GM23338 (cell line): ENCODE measurements at regions not wholly inside any gene's neighbourhood (a gene's known extent, or its start where the extent isn't known, plus 50 kb on each side); places are given as distances from the start of the nearest gene placed in this dataset.

Source experiments
- ATAC-seq: fragments of 200-7000 bp; cut with Tn5 transposase; 3 replicates; pipeline ENCODE4 v1.9.1; 2020
- DNase-seq: peaks from one replicate; pipeline ENCODE4 v3.0.0-alpha.2; 2015; ENCODE audit warnings: low spot score
- H2AFZ ChIP-seq: fragments of 200-600 bp; sonication (generic); 2 replicates; pipeline ENCODE4 v1.8.0; 2016; ENCODE audit warnings: antibody characterized with exemption, mild to moderate bottlenecking, moderate library complexity
- H3F3A ChIP-seq: fragments of 200-600 bp; sonication (generic); replicated peaks from 2 replicates; pipeline ENCODE4 v1.8.0; 2017; ENCODE audit warnings: antibody characterized with exemption, mixed run types, low read depth
- H3K27ac ChIP-seq: fragments of 200-600 bp; sonication (generic); 2 replicates; pipeline ENCODE4 v1.6.1; 2016; ENCODE audit warnings: low read depth
- H3K27me3 ChIP-seq: fragments of 200-600 bp; sonication (generic); 2 replicates; pipeline ENCODE4 v1.8.0; 2016; ENCODE audit warnings: mild to moderate bottlenecking, mixed run types, moderate library complexity; ENCODE audit not compliant: insufficient read depth
- H3K36me3 ChIP-seq: fragments of 200-600 bp; sonication (generic); 2 replicates; pipeline ENCODE4 v1.8.0; 2016; ENCODE audit warnings: mild to moderate bottlenecking; ENCODE audit not compliant: insufficient read depth
- H3K4me1 ChIP-seq: fragments of 200-600 bp; sonication (generic); 2 replicates; pipeline ENCODE4 v1.8.0; 2016; ENCODE audit warnings: mild to moderate bottlenecking, moderate library complexity; ENCODE audit not compliant: insufficient read depth
- H3K4me2 ChIP-seq: fragments of 200-600 bp; sonication (generic); 2 replicates; pipeline ENCODE4 v1.7.1; 2017; ENCODE audit warnings: mixed run types
- H3K4me3 ChIP-seq: fragments of 200-600 bp; sonication (generic); 2 replicates; pipeline ENCODE4 v1.6.1; 2016; ENCODE audit warnings: mixed run types
- H3K79me2 ChIP-seq: fragments of 200-600 bp; sonication (generic); replicated peaks from 2 replicates; pipeline ENCODE4 v1.8.0; 2017; ENCODE audit warnings: mild to moderate bottlenecking; ENCODE audit not compliant: insufficient read depth
- H3K9me2 ChIP-seq: fragments of 200-600 bp; sonication (generic); 2 replicates; pipeline ENCODE4 v1.8.0; 2017; ENCODE audit not compliant: insufficient read depth
- H4K20me1 ChIP-seq: fragments of 200-600 bp; sonication (generic); replicated peaks from 2 replicates; pipeline ENCODE4 v1.8.0; 2017; ENCODE audit warnings: mild to moderate bottlenecking; ENCODE audit not compliant: insufficient read depth
- H3K27ac Mint-ChIP-seq: 2 replicates; pipeline ENCODE4 v1.8.0; 2020; ENCODE audit warnings: inconsistent platforms, mild to moderate bottlenecking, moderate library complexity, mixed read lengths
- H3K27me3 Mint-ChIP-seq: 3 replicates; pipeline ENCODE4 v1.8.0; 2022; ENCODE audit warnings: low read depth, mild to moderate bottlenecking, moderate library complexity, mixed read lengths, inconsistent platforms; ENCODE audit not compliant: insufficient read depth, poor library complexity
- H3K36me3 Mint-ChIP-seq: 3 replicates; pipeline ENCODE4 v1.8.0; 2021; ENCODE audit warnings: low read depth, mild to moderate bottlenecking, inconsistent platforms, moderate library complexity, mixed read lengths
- H3K4me1 Mint-ChIP-seq: 3 replicates; pipeline ENCODE4 v1.8.0; 2020; ENCODE audit warnings: mild to moderate bottlenecking, inconsistent platforms, mixed read lengths
- H3K4me3 Mint-ChIP-seq: 3 replicates; pipeline ENCODE4 v1.8.0; 2021; ENCODE audit warnings: moderate library complexity, mild to moderate bottlenecking, inconsistent platforms, mixed read lengths
- H3K9me3 Mint-ChIP-seq: 3 replicates; pipeline ENCODE4 v1.8.0; 2020; ENCODE audit warnings: moderate library complexity, mild to moderate bottlenecking, inconsistent platforms, mixed read lengths
- NANOG ChIP-seq: IDR thresholded peaks from 2 replicates; pipeline ENCODE4 v1.6.1; 2016; ENCODE audit warnings: antibody characterized with exemption, borderline replicate concordance
- REST ChIP-seq: IDR thresholded peaks from one replicate; pipeline ENCODE4 v1.6.1; 2018; ENCODE audit warnings: antibody characterized with exemption; ENCODE audit not compliant: unreplicated experiment
- STAT1 ChIP-seq: IDR thresholded peaks from one replicate; pipeline ENCODE4 v1.6.1; 2016; ENCODE audit warnings: antibody characterized with exemption; ENCODE audit not compliant: unreplicated experiment
- ZNF462 ChIP-seq: fragments of 250-450 bp; sonication (Bioruptor Pico); IDR thresholded peaks from 2 replicates; pipeline ENCODE4 v1.5.0; 2020; ENCODE audit warnings: mild to moderate bottlenecking, moderate library complexity

GRCh38 chr5:14980698-14981097 is 109.1 kb upstream of the ANKH start:
- Histone ChIP-seq H3K4me1 (no peaks in the 10 kb centered on the region), H2AFZ (no peak overlapping the region), H3K79me2 (no peaks in the 10 kb centered on the region), H3F3A (no peaks in the 10 kb centered on the region), H4K20me1 (no peaks in the 10 kb centered on the region), H3K36me3 (no peaks in the 10 kb centered on the region), H3K27me3 (no peaks in the 10 kb centered on the region), H3K9me2 (peaks cover 11% of the 10 kb centered on the region), H3K4me2 (no peak overlapping the region), H3K4me3 (no peak overlapping the region), H3K27ac (no peak overlapping the region)
- Mint-ChIP-seq H3K4me3 (no peak overlapping the region), H3K36me3 (peaks cover 4% of the 10 kb centered on the region; the same call in 1 of the 3 replicates), H3K9me3 (peaks cover 15% of the 10 kb centered on the region), H3K27me3 (no peaks in the 10 kb centered on the region), H3K4me1 (no peaks in the 10 kb centered on the region), H3K27ac (no peak overlapping the region)
- ATAC-seq (no peak), DNase-seq (no peak)
- no peak for TF ChIP-seq NANOG
- no peak for TF ChIP-seq STAT1
- TF ChIP-seq ZNF462 (CRISPR knock-in tag), result no peak
- TF ChIP-seq REST, result no peak
